Astrocyte (in vitro differentiated cells and primary cell): ENCODE measurements at regions not wholly inside any gene's neighbourhood (a gene's known extent, or its start where the extent isn't known, plus 50 kb on each side); places are given as distances from the start of the nearest gene placed in this dataset.

Source experiments
- DNase-seq: peaks from one replicate; pipeline ENCODE4 v3.0.0-alpha.2; 2010; ENCODE audit warnings: low read depth
- FAIRE-seq: peaks from 2 replicates; lab custom pipeline; 2011; peaks lifted over from hg19 to GRCh38; lab: Jason Lieb, UNC
- H2AFZ ChIP-seq: 2 replicates; pipeline ENCODE4 v1.6.0; 2012; ENCODE audit warnings: low read depth, low read length, inconsistent platforms
- H3K27ac ChIP-seq: 2 replicates; pipeline ENCODE4 v1.5.1; 2011; ENCODE audit warnings: low read depth, low read length, inconsistent platforms
- H3K27me3 ChIP-seq: 2 replicates; pipeline ENCODE4 v1.6.0; 2011; ENCODE audit warnings: low read length, inconsistent platforms; ENCODE audit not compliant: insufficient read depth
- H3K36me3 ChIP-seq: 2 replicates; pipeline ENCODE4 v1.5.1; 2011; ENCODE audit warnings: low read length, inconsistent platforms; ENCODE audit not compliant: insufficient read depth
- H3K4me1 ChIP-seq: 2 replicates; pipeline ENCODE4 v1.5.1; 2011; ENCODE audit warnings: low read length, inconsistent platforms; ENCODE audit not compliant: insufficient read depth
- H3K4me2 ChIP-seq: 2 replicates; pipeline ENCODE4 v1.6.0; 2012; ENCODE audit warnings: low read length, inconsistent platforms
- H3K4me3 ChIP-seq: 2 replicates; pipeline ENCODE4 v1.5.1; 2011; ENCODE audit warnings: low read depth, mild to moderate bottlenecking, low read length, inconsistent platforms; ENCODE audit not compliant: insufficient read depth
- H3K79me2 ChIP-seq: 2 replicates; pipeline ENCODE4 v1.6.0; 2012; ENCODE audit warnings: mild to moderate bottlenecking, low read length, inconsistent platforms; ENCODE audit not compliant: insufficient read depth
- H3K9ac ChIP-seq: 2 replicates; pipeline ENCODE4 v1.6.0; 2012; ENCODE audit warnings: mild to moderate bottlenecking, low read length, inconsistent platforms
- H3K9me3 ChIP-seq: 2 replicates; pipeline ENCODE4 v1.5.1; 2012; ENCODE audit warnings: low read depth, mild to moderate bottlenecking, low read length, inconsistent platforms; ENCODE audit not compliant: insufficient read depth
- H4K20me1 ChIP-seq: 2 replicates; pipeline ENCODE4 v1.6.0; 2012; ENCODE audit warnings: low read length, inconsistent platforms; ENCODE audit not compliant: insufficient read depth
- H3K27ac Mint-ChIP-seq: one replicate; pipeline ENCODE4 v1.8.0; 2021; ENCODE audit warnings: mild to moderate bottlenecking, mixed read lengths; ENCODE audit not compliant: unreplicated experiment
- H3K27me3 Mint-ChIP-seq: one replicate; pipeline ENCODE4 v1.8.0; 2021; ENCODE audit warnings: low read depth, mixed read lengths; ENCODE audit not compliant: unreplicated experiment
- H3K36me3 Mint-ChIP-seq: one replicate; pipeline ENCODE4 v1.8.0; 2021; ENCODE audit warnings: low read depth, mixed read lengths; ENCODE audit not compliant: unreplicated experiment
- H3K4me1 Mint-ChIP-seq: one replicate; pipeline ENCODE4 v1.8.0; 2021; ENCODE audit warnings: low read depth, mixed read lengths; ENCODE audit not compliant: unreplicated experiment
- H3K4me3 Mint-ChIP-seq: one replicate; pipeline ENCODE4 v1.8.0; 2021; ENCODE audit warnings: mild to moderate bottlenecking, moderate library complexity, mixed read lengths; ENCODE audit not compliant: unreplicated experiment
- H3K9me3 Mint-ChIP-seq: one replicate; pipeline ENCODE4 v1.8.0; 2021; ENCODE audit warnings: mild to moderate bottlenecking, mixed read lengths; ENCODE audit not compliant: unreplicated experiment
- EZH2 ChIP-seq: IDR thresholded peaks from 2 replicates; pipeline ENCODE4 v1.6.1; 2012; ENCODE audit warnings: mild to moderate bottlenecking, low read length, inconsistent platforms; ENCODE audit not compliant: insufficient read depth
- TF ChIP-seq, protein P1 (sequence below): IDR thresholded peaks from 2 replicates; pipeline ENCODE4 v1.5.1; 2011; ENCODE audit warnings: low read depth, mild to moderate bottlenecking, inconsistent platforms, low read length, moderate library complexity; ENCODE audit not compliant: insufficient read depth

DNA sequence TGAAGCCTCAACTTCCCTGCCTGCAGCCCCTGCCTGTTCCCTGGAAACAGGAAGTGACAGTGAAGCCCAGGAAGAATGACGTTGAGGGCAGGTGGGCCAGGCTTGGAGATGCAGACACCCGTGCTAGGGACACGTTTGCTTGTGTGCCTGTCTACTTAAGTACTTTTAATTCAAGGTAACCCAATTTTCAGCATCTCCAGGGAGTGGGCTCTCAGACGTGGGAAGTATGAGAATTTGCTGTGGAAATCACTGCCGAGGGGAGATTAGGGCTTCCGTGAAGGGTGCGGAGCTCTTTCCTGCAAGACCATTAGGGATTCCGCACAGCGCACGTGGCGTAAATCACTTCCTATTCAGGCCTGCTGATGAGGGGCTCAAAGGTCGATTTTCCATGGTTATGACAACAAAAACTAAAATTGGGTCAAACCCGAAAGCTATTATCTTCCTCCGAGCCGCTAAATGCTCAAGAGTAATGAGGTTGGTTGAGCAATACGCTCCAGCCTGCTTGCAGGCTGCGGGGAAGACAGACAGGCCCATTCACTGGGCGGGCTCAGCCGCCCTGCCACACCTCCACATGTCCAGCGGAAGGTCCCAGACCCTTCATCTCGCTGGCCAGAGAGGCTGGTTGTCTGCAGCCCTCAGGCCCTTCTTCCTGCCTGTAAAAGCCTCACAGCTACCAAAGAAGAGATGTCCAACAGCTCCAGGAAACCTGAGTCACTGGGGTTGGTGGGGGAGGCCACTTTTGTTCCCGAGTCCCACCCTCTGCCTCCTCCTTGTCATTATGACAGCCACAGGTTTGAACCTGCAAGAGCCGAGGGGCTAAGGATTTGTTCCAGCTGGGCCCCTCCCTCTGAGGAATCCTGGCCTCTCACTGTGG lies 109.9 kb downstream of the RBFOX3 start:
- peaks cover 3% of the 10 kb centered on the region for H3K4me1 Mint-ChIP-seq
- TF ChIP-seq, protein P1, sequence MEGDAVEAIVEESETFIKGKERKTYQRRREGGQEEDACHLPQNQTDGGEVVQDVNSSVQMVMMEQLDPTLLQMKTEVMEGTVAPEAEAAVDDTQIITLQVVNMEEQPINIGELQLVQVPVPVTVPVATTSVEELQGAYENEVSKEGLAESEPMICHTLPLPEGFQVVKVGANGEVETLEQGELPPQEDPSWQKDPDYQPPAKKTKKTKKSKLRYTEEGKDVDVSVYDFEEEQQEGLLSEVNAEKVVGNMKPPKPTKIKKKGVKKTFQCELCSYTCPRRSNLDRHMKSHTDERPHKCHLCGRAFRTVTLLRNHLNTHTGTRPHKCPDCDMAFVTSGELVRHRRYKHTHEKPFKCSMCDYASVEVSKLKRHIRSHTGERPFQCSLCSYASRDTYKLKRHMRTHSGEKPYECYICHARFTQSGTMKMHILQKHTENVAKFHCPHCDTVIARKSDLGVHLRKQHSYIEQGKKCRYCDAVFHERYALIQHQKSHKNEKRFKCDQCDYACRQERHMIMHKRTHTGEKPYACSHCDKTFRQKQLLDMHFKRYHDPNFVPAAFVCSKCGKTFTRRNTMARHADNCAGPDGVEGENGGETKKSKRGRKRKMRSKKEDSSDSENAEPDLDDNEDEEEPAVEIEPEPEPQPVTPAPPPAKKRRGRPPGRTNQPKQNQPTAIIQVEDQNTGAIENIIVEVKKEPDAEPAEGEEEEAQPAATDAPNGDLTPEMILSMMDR, result no peak
- TF ChIP-seq EZH2, result no peak
- no peak overlapping the region for H2AFZ ChIP-seq
- no peak overlapping the region for H3K4me2 ChIP-seq
- FAIRE-seq (no peak), DNase-seq (no peak)
- H3K27ac Mint-ChIP-seq, result no peak overlapping the region
- H3K4me3 ChIP-seq, result no peak overlapping the region
- peaks cover 3% of the 10 kb centered on the region for H3K9me3 Mint-ChIP-seq
- H3K36me3 ChIP-seq, result no peaks in the 10 kb centered on the region
- H4K20me1 ChIP-seq, result no peaks in the 10 kb centered on the region
- H3K27ac ChIP-seq, result no peak overlapping the region
- H3K27me3 ChIP-seq, result peaks cover 2% of the 10 kb centered on the region
- H3K79me2 ChIP-seq, result no peaks in the 10 kb centered on the region
- H3K9ac ChIP-seq, result no peak overlapping the region
- peaks cover 24% of the 10 kb centered on the region for H3K27me3 Mint-ChIP-seq
- H3K4me3 Mint-ChIP-seq, result no peak overlapping the region
- H3K4me1 ChIP-seq, result no peaks in the 10 kb centered on the region
- peaks cover 3% of the 10 kb centered on the region for H3K9me3 ChIP-seq
- no peaks in the 10 kb centered on the region for H3K36me3 Mint-ChIP-seq

DNA sequence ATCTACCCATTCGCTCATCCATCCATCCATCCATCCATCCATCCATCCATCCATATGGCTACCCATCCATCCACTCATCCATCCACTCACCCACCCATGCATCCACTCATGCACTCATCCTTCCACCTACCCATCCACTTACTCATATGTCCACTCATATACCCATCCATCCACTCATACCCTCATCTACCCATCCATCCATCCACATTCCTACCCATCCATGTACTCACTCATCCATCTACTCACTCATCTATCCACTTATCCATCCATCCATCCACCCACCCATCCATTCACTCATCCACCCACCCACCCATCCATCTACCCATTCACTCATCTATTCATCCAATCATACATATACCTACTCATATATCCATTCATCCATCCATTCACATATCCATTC lies 112.0 kb downstream of the RBFOX3 start:
- H3K27ac ChIP-seq, result no peak overlapping the region
- peaks cover 3% of the 10 kb centered on the region for H3K4me1 Mint-ChIP-seq
- H3K4me1 ChIP-seq, result no peaks in the 10 kb centered on the region
- DNase-seq (no peak), FAIRE-seq (no peak)
- H3K9me3 ChIP-seq, result peaks cover 3% of the 10 kb centered on the region
- no peaks in the 10 kb centered on the region for H3K79me2 ChIP-seq
- no peak overlapping the region for H3K9ac ChIP-seq
- H3K9me3 Mint-ChIP-seq, result no peaks in the 10 kb centered on the region
- H3K27me3 ChIP-seq, result peaks cover 2% of the 10 kb centered on the region
- no peaks in the 10 kb centered on the region for H4K20me1 ChIP-seq
- H3K27me3 Mint-ChIP-seq, result peaks cover 6% of the 10 kb centered on the region
- H3K4me3 Mint-ChIP-seq, result no peak overlapping the region
- H3K36me3 Mint-ChIP-seq, result no peaks in the 10 kb centered on the region
- H3K36me3 ChIP-seq, result no peaks in the 10 kb centered on the region
- H3K4me2 ChIP-seq, result no peak overlapping the region
- no peak overlapping the region for H3K4me3 ChIP-seq
- H3K27ac Mint-ChIP-seq, result no peak overlapping the region
- no peak for TF ChIP-seq EZH2
- TF ChIP-seq, protein P1, result no peak
- H2AFZ ChIP-seq, result no peak overlapping the region
